GM12878 (cell line): ENCODE measurements at regions not wholly inside any gene's neighbourhood (a gene's known extent, or its start where the extent isn't known, plus 50 kb on each side); places are given as distances from the start of the nearest gene placed in this dataset.

ENCODE experiments used
- ATAC-seq: fragments of 200-7000 bp; cut with Tn5 transposase; 3 replicates; pipeline ENCODE4 v1.9.1; 2020; ENCODE audit warnings: mild to moderate bottlenecking, moderate library complexity
- BruUV-seq: library from RNA; stranded (reverse); fragments of 400-500 nt; replicated peaks from 2 replicates; lab custom pipeline; 2021; lab: Mats Ljungman, UMichigan
- CTCF ChIA-PET: fragments of 300-600 bp; sonication (Branson Sonifier 250); formaldehyde crosslinking; extraction: SDS; loops from one replicate; lab custom pipeline; 2021; ENCODE audit warnings: inconsistent platforms; lab: Yijun Ruan, JAX
- POLR2A ChIA-PET: fragments of 350-600 bp; formaldehyde crosslinking; extraction: SDS; loops from one replicate; lab custom pipeline; 2021; ENCODE audit warnings: inconsistent platforms; lab: Charles Lee
- RAD21 ChIA-PET: fragments of 300-600 bp; sonication (Branson Sonifier 250); formaldehyde crosslinking; loops from one replicate; lab custom pipeline; 2023; ENCODE audit warnings: antibody characterized with exemption; ENCODE audit not compliant: unreplicated experiment; lab: Charles Lee
- SMC1A ChIA-PET: fragments of 300-600 bp; sonication (Branson Sonifier 250); formaldehyde crosslinking; loops from one replicate; lab custom pipeline; 2023; ENCODE audit not compliant: unreplicated experiment, uncharacterized antibody; lab: Charles Lee
- DNase-seq: peaks from one replicate; pipeline ENCODE4 v3.0.0-alpha.2; 2011; ENCODE audit warnings: low read depth, low spot score
- FAIRE-seq: peaks from 3 replicates; lab custom pipeline; 2011; peaks lifted over from hg19 to GRCh38; lab: Jason Lieb, UNC
- H2AFZ ChIP-seq: 2 replicates; pipeline ENCODE4 v1.6.0; 2011; ENCODE audit warnings: low read depth, low read length, control low read depth; ENCODE audit not compliant: control insufficient read depth
- H3K27ac ChIP-seq: 2 replicates; pipeline ENCODE4 v1.5.1; 2011; ENCODE audit warnings: control low read depth; ENCODE audit not compliant: control insufficient read depth, insufficient read depth
- H3K27me3 ChIP-seq, 2 experiments: replicated peaks in 1 of 2; 2 replicates each; pipeline versions ENCODE4 v1.6.0 to v1.6.1; 2011; ENCODE audit warnings: low read length in 1 of 2; ENCODE audit not compliant: control insufficient read depth in 2 of 2, insufficient read depth in 2 of 2
- H3K36me3 ChIP-seq, 2 experiments: 2 replicates each; pipeline ENCODE4 v1.5.1; 2011; ENCODE audit warnings: low read length in 1 of 2; ENCODE audit not compliant: control insufficient read depth in 2 of 2, insufficient read depth in 2 of 2
- H3K4me1 ChIP-seq: 2 replicates; pipeline ENCODE4 v1.6.1; 2011; ENCODE audit warnings: mild to moderate bottlenecking, low read length, moderate library complexity, mixed read lengths; ENCODE audit not compliant: control insufficient read depth, insufficient read depth
- H3K4me2 ChIP-seq: 2 replicates; pipeline ENCODE4 v1.6.0; 2011; ENCODE audit warnings: control low read depth; ENCODE audit not compliant: control insufficient read depth, insufficient read depth
- H3K4me3 ChIP-seq: fragments of 200-600 bp; sonication (generic); 2 replicates; pipeline ENCODE4 v1.5.1; 2016
- H3K79me2 ChIP-seq: 2 replicates; pipeline ENCODE4 v1.6.0; 2011; ENCODE audit warnings: low read length; ENCODE audit not compliant: control insufficient read depth, insufficient read depth
- H3K9ac ChIP-seq: 2 replicates; pipeline ENCODE4 v1.8.0; 2011; ENCODE audit warnings: low read length, control low read depth, mixed read lengths; ENCODE audit not compliant: control insufficient read depth, insufficient read depth
- H3K9me3 ChIP-seq: replicated peaks from 3 replicates; pipeline ENCODE4 v1.5.1; 2011; ENCODE audit warnings: mild to moderate bottlenecking, low read length; ENCODE audit not compliant: control insufficient read depth, insufficient read depth
- H4K20me1 ChIP-seq: 2 replicates; pipeline ENCODE4 v1.6.0; 2011; ENCODE audit not compliant: control insufficient read depth, insufficient read depth
- ASH2L ChIP-seq: fragments of 300-600, 200-600 bp; sonication (generic); IDR thresholded peaks from 2 replicates; pipeline ENCODE4 v1.6.1; 2017; ENCODE audit warnings: low read depth, mild to moderate bottlenecking, borderline replicate concordance
- ATF2 ChIP-seq: IDR thresholded peaks from 2 replicates; pipeline ENCODE4 v1.6.1; 2012; ENCODE audit warnings: low read length, inconsistent platforms
- ATF3 ChIP-seq: IDR thresholded peaks from 2 replicates; pipeline ENCODE4 v1.6.1; 2011; ENCODE audit warnings: low read depth, mild to moderate bottlenecking, low read length, moderate library complexity, borderline replicate concordance; ENCODE audit errors: extremely low read depth
- CEBPB ChIP-seq, 2 experiments: fragments of 150-350 bp in 1 of 2; IDR thresholded peaks; 2 replicates each; pipeline ENCODE4 v1.6.1; 2012 to 2014; ENCODE audit warnings: low read depth in 2 of 2, low read length in 2 of 2, borderline replicate concordance in 1 of 2, inconsistent platforms in 1 of 2
- CHD1 ChIP-seq: IDR thresholded peaks from 2 replicates; pipeline ENCODE4 v1.6.1; 2012; ENCODE audit warnings: low read depth, low read length, improper control_type of control experiment
- DPF2 ChIP-seq: fragments of 450-650 bp; IDR thresholded peaks from 2 replicates; pipeline ENCODE4 v1.6.1; 2017; ENCODE audit warnings: mild to moderate bottlenecking
- EED ChIP-seq: sonication (generic); IDR thresholded peaks from 2 replicates; pipeline ENCODE4 v1.6.1; 2016; ENCODE audit warnings: antibody characterized with exemption, low read depth
- ETV6 ChIP-seq, 2 experiments: fragments of 450-650 bp in 1 of 2; IDR thresholded peaks in 1 of 2; conservative IDR thresholded peaks in 1 of 2; 2 replicates each; pipeline ENCODE4 v1.6.1; 2014; ENCODE audit warnings: antibody characterized with exemption in 1 of 2, borderline replicate concordance in 1 of 2, low read depth in 1 of 2, mild to moderate bottlenecking in 1 of 2, moderate library complexity in 1 of 2
- NFYA ChIP-seq: IDR thresholded peaks from 2 replicates; pipeline ENCODE4 v1.6.1; 2011; ENCODE audit warnings: low read depth, mild to moderate bottlenecking, low read length, improper control_type of control experiment, borderline replicate concordance
- NR2F1 ChIP-seq: fragments of 450-650 bp; conservative IDR thresholded peaks from 2 replicates; pipeline ENCODE4 v1.6.1; 2017; ENCODE audit warnings: mild to moderate bottlenecking
- SIX5 ChIP-seq: IDR thresholded peaks from 2 replicates; pipeline ENCODE4 v1.6.1; 2011; ENCODE audit warnings: mild to moderate bottlenecking, low read depth, low read length, moderate library complexity; ENCODE audit not compliant: severe bottlenecking
- STAT1 ChIP-seq: fragments of 450-650 bp; conservative IDR thresholded peaks from 2 replicates; pipeline ENCODE4 v1.6.1; 2014; ENCODE audit warnings: antibody characterized with exemption, mild to moderate bottlenecking
- ZBED1 ChIP-seq: IDR thresholded peaks from 2 replicates; pipeline ENCODE4 v1.6.1; 2016; ENCODE audit warnings: borderline replicate concordance
- ZNF207 ChIP-seq: fragments of 450-650 bp; IDR thresholded peaks from 2 replicates; pipeline ENCODE4 v1.6.1; 2014; ENCODE audit warnings: antibody characterized with exemption, mild to moderate bottlenecking, borderline replicate concordance
- WGBS: methylation state at CpG from one replicate; pipeline ENCODE4 v1.1.6; 2016; ENCODE audit warnings: low lambda C conversion rate; ENCODE audit not compliant: insufficient replicate concordance, insufficient coverage; ENCODE audit errors: missing lambda C conversion rate; 5-methylcytosine and 5-hydroxymethylcytosine counted together
- in situ Hi-C: fragments of 300-500 bp; cut with MboI; formaldehyde crosslinking; loops from 9 replicates; pipeline ENCODE4 v1.14.3; 2018; ENCODE audit warnings: mixed read lengths
- intact Hi-C: fragments of 100-400 bp; cut with micrococcal nuclease; formaldehyde crosslinking; loops from one replicate; pipeline ENCODE4 v1.14.2; 2022; ENCODE audit not compliant: unreplicated experiment

GRCh38 chr9:115628426-115628825 is 510.5 kb upstream of the TNC start:
- WGBS: 0% methylated on average over 2 of the region's 2 CpGs
- RAD21 ChIA-PET: no interaction called here
- in situ Hi-C loops: no loop called here
- H3K4me1 ChIP-seq: no peaks in the 10 kb centered on the region
- H3K27ac ChIP-seq: no peak overlapping the region
- no peak for DNase-seq
- no peaks in the 10 kb centered on the region for H3K79me2 ChIP-seq
- BruUV-seq: no TSS peak
- no peak for FAIRE-seq
- no peaks in the 10 kb centered on the region for H4K20me1 ChIP-seq
- SMC1A ChIA-PET: no interaction called here
- CTCF ChIA-PET: no interaction called here
- no peak overlapping the region for H3K4me2 ChIP-seq
- H2AFZ ChIP-seq: no peak overlapping the region
- no peak overlapping the region for H3K4me3 ChIP-seq
- intact Hi-C loops: no loop called here
- ATAC-seq: no peak
- H3K9me3 ChIP-seq: no peaks in the 10 kb centered on the region
- H3K36me3 ChIP-seq: no peaks in the 10 kb centered on the region
- H3K27me3 ChIP-seq: no peaks in the 10 kb centered on the region
- H3K9ac ChIP-seq: no peak overlapping the region
- no peak for TF ChIP-seq ETV6 (conservative IDR thresholded peaks at IDR 0.05 in 1 of 2, IDR thresholded peaks at IDR 0.05 in 1 of 2; ENCODE audit: borderline replicate concordance in 1 of 2, low read depth in 1 of 2)
- TF ChIP-seq, all 136 proteins: peak for 0
- POLR2A ChIA-PET: no interaction called here

- Histone ChIP-seq H3K4me2 (no peak overlapping the region), H3K4me1 (no peaks in the 10 kb centered on the region), H3K27ac (no peak overlapping the region), H3K4me3 (no peak overlapping the region), H4K20me1 (no peaks in the 10 kb centered on the region), H3K9me3 (no peaks in the 10 kb centered on the region), H3K36me3 (no peaks in the 10 kb centered on the region), H3K27me3 (no peaks in the 10 kb centered on the region), H3K9ac (no peak overlapping the region), H3K79me2 (no peaks in the 10 kb centered on the region), H2AFZ (no peak overlapping the region)
- DNase-seq (no peak), FAIRE-seq (no peak), ATAC-seq (no peak)
- RAD21 ChIA-PET: no interaction called here
- intact Hi-C loops (no loop called here), in situ Hi-C loops (no loop called here)
- POLR2A ChIA-PET: no interaction called here
- SMC1A ChIA-PET: interaction anchor here (0.7 kb wide), 1 partner anchor 807 kb away, joined by 3 read pairs; no protein-coding TSS in a partner anchor
- BruUV-seq: no TSS peak
- 7% methylated on average over 4 of the region's 4 CpGs for WGBS
- TF ChIP-seq ZNF207 (no peak), DPF2 (no peak), ASH2L (no peak), STAT1 (no peak), SIX5 (no peak), CEBPB (IDR thresholded peaks at IDR 0.05; ENCODE audit: borderline replicate concordance in 1 of 2, low read depth in 2 of 2, low read length in 2 of 2) (no peak), NR2F1 (no peak), ZBED1 (no peak), CHD1 (no peak), ATF3 (no peak), EED (no peak), ATF2 (no peak), NFYA (no peak)
- CTCF ChIA-PET: interaction anchor here (1.1 kb wide), 1 partner anchor 36 kb away, joined by 3 read pairs; no protein-coding TSS in a partner anchor
Observed at GRCh38 chr9:115629879-115630840, 512.2 kb upstream of the TNC start.
